Left lobe of liver (tissue), 2 donors: ENCODE measurements at regions not wholly inside any gene's neighbourhood (a gene's known extent, or its start where the extent isn't known, plus 50 kb on each side); places are given as distances from the start of the nearest gene placed in this dataset.

ENCODE experiments used
- ATAC-seq: fragments of 200-7000 bp; cut with Tn5 transposase; one replicate; pipeline ENCODE4 v1.9.1; 2020; ENCODE audit warnings: mild to moderate bottlenecking, moderate library complexity
- DNase-seq: peaks from one replicate; pipeline ENCODE4 v3.0.0-alpha.2; 2020; ENCODE audit warnings: low spot score
- donor health status: DM: no; HTN: no; CAD: no; lungs with moderate emphysema.
- donor health status: DM: no; HTN: yes; CAD: no.

- ATAC-seq: no peak
- DNase-seq: no peak
Measured at GRCh38 chr2:5544205-5544786, 147.9 kb upstream of the SOX11 start.

GRCh38 chr2:5546181-5546580 is 146.0 kb upstream of the SOX11 start:
- DNase-seq (no peak), ATAC-seq (no peak)

GRCh38 chr2:5548991-5549715 is 143.0 kb upstream of the SOX11 start:
- ATAC-seq (no peak), DNase-seq (no peak)

GRCh38 chr2:5549771-5550170 is 142.4 kb upstream of the SOX11 start:
- DNase-seq (no peak), ATAC-seq (no peak)

GRCh38 chr2:5555636-5556035 is 136.5 kb upstream of the SOX11 start:
- DNase-seq (no peak), ATAC-seq (no peak)

GRCh38 chr2:5561006-5561405 is 131.2 kb upstream of the SOX11 start:
- ATAC-seq (no peak), DNase-seq (no peak)

- no peak for DNase-seq
- no peak for ATAC-seq
Measured at GRCh38 chr2:5562426-5562825, 129.8 kb upstream of the SOX11 start.

- ATAC-seq (no peak), DNase-seq (no peak)
Measured at GRCh38 chr2:5562865-5563264, 129.3 kb upstream of the SOX11 start.

- DNase-seq: no peak
- ATAC-seq: no peak
Measured at GRCh38 chr2:5563411-5563810, 128.8 kb upstream of the SOX11 start.

- no peak for DNase-seq
Measured at GRCh38 chr2:5569256-5569655, 122.9 kb upstream of the SOX11 start.

GRCh38 chr2:5576015-5576414 is 116.2 kb upstream of the SOX11 start:
- ATAC-seq (no peak), DNase-seq (no peak)

More at GRCh38 chr2:5569256-5569655, 122.9 kb upstream of the SOX11 start:
- ATAC-seq: no peak

GRCh38 chr2:5587766-5588165 is 104.4 kb upstream of the SOX11 start:
- no peak for ATAC-seq

GRCh38 chr2:5588601-5589000 is 103.6 kb upstream of the SOX11 start:
- DNase-seq: no peak
- ATAC-seq: no peak

More at GRCh38 chr2:5587766-5588165, 104.4 kb upstream of the SOX11 start:
- DNase-seq: no peak

GRCh38 chr2:5589183-5589582 is 103.0 kb upstream of the SOX11 start:
- no peak for DNase-seq
- ATAC-seq: no peak

GRCh38 chr2:5590886-5591285 is 101.3 kb upstream of the SOX11 start:
- ATAC-seq (no peak), DNase-seq (no peak)

GRCh38 chr2:5592916-5593315 is 99.3 kb upstream of the SOX11 start:
- DNase-seq (no peak), ATAC-seq (no peak)

- no peak for DNase-seq
- ATAC-seq: no peak
Measured at GRCh38 chr2:5594249-5594695, 97.9 kb upstream of the SOX11 start.

GRCh38 chr2:5596868-5597267 is 95.3 kb upstream of the SOX11 start:
- DNase-seq (no peak), ATAC-seq (no peak)

GRCh38 chr2:5598156-5598555 is 94.0 kb upstream of the SOX11 start:
- DNase-seq: no peak
- no peak for ATAC-seq

- ATAC-seq (no peak), DNase-seq (no peak)
Measured at GRCh38 chr2:5609201-5609600, 83.0 kb upstream of the SOX11 start.

GRCh38 chr2:5612666-5613065 is 79.5 kb upstream of the SOX11 start:
- DNase-seq: no peak
- ATAC-seq: no peak

- ATAC-seq: no peak
- no peak for DNase-seq
Measured at GRCh38 chr2:5616019-5616418, 76.2 kb upstream of the SOX11 start.

- DNase-seq: no peak
- ATAC-seq: no peak
Measured at GRCh38 chr2:5617358-5617757, 74.8 kb upstream of the SOX11 start.
